Activated naive CD8-positive, alpha-beta T cell treated with anti-CD3 and anti-CD28 coated beads, Interleukin-2, amount 10 ng/mL, durations not matched to agents 7 days and 5 days (primary cell): ENCODE measurements at regions not wholly inside any gene's neighbourhood (a gene's known extent, or its start where the extent isn't known, plus 50 kb on each side); places are given as distances from the start of the nearest gene placed in this dataset.
A peak's percentile ranks its signal among the peaks of the same experiment; 100 is the strongest.

Experiments used
- ATAC-seq: fragments of 150-1000 bp; cut with Tn5 transposase; one replicate; pipeline ENCODE4 v1.10.0; 2021; ENCODE audit warnings: low read depth, moderate library complexity
- POLR2A ChIA-PET: fragments of 350-600 bp; sonication (Branson Sonifier 250); formaldehyde crosslinking; loops from one replicate; lab custom pipeline; 2021; ENCODE audit warnings: antibody characterized with exemption; lab: Charles Lee
- DNase-seq: peaks from one replicate; pipeline ENCODE4 v3.0.0; 2021
- H3K27ac Mint-ChIP-seq: one replicate; pipeline ENCODE4 v1.8.0; 2022; ENCODE audit warnings: mild to moderate bottlenecking, mixed read lengths
- H3K27me3 Mint-ChIP-seq: one replicate; pipeline ENCODE4 v1.8.0; 2022; ENCODE audit warnings: mild to moderate bottlenecking, moderate library complexity, mixed read lengths
- H3K36me3 Mint-ChIP-seq: one replicate; pipeline ENCODE4 v1.8.0; 2021; ENCODE audit warnings: mild to moderate bottlenecking, mixed read lengths
- H3K4me1 Mint-ChIP-seq: one replicate; pipeline ENCODE4 v1.8.0; 2021; ENCODE audit warnings: mixed read lengths
- H3K4me3 Mint-ChIP-seq: one replicate; pipeline ENCODE4 v1.8.0; 2022; ENCODE audit warnings: mild to moderate bottlenecking, moderate library complexity, mixed read lengths
- H3K9me3 Mint-ChIP-seq: one replicate; pipeline ENCODE4 v1.8.0; 2021; ENCODE audit warnings: mixed read lengths

DNA sequence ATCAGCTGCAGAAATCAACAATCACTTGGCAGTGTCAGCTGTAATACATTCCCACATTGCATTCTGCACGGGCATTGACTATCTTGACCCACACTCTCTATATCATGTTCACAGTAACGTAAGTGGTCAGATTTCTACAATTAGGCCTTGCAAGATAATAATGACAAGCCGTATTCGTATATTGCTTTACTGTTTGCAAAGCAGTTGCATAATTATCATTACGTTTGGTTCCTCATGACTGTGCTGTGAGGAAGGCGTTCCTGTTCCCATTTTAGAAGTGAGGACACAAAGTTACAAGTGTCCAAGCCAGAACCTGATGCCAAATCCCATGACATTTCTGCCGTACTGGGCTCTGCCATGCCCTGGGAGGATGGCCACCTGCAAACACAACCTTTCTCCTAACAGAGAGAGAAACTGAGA, 53.5 kb upstream of the TARBP1 start:
- POLR2A ChIA-PET: no interaction called here
- no peak for ATAC-seq
- Mint-ChIP-seq H3K36me3 (no peaks in the 10 kb centered on the region), H3K9me3 (no peaks in the 10 kb centered on the region), H3K27ac (no peak overlapping the region), H3K4me1 (peaks cover 17% of the 10 kb centered on the region), H3K27me3 (peaks cover 2% of the 10 kb centered on the region), H3K4me3 (no peak overlapping the region)
- DNase-seq: no peak

- POLR2A ChIA-PET: no interaction called here
- DNase-seq: peak; percentile 19
Observed at GRCh38 chr1:234531151-234531635, 52.2 kb upstream of the TARBP1 start.

GRCh38 chr1:234530672-234531071, 51.7 kb upstream of the TARBP1 start:
- no peak overlapping the region for H3K27ac Mint-ChIP-seq
- H3K27me3 Mint-ChIP-seq: no peaks in the 10 kb centered on the region
- no peak for ATAC-seq
- DNase-seq: peak; percentile 1
- peaks cover 3% of the 10 kb centered on the region for H3K9me3 Mint-ChIP-seq
- POLR2A ChIA-PET: interaction anchor here (1.2 to 1.4 kb wide), 2 partner anchors 9 to 78 kb away, joined by 4 read pairs; no protein-coding TSS in a partner anchor
- H3K4me3 Mint-ChIP-seq: no peak overlapping the region
- H3K36me3 Mint-ChIP-seq: no peaks in the 10 kb centered on the region
- peaks cover 21% of the 10 kb centered on the region for H3K4me1 Mint-ChIP-seq

More at GRCh38 chr1:234531151-234531635, 52.2 kb upstream of the TARBP1 start:
- Mint-ChIP-seq H3K4me1 (peaks cover 21% of the 10 kb centered on the region), H3K27me3 (peaks cover under 1% of the 10 kb centered on the region), H3K9me3 (peaks cover 3% of the 10 kb centered on the region), H3K36me3 (no peaks in the 10 kb centered on the region), H3K4me3 (no peak overlapping the region), H3K27ac (no peak overlapping the region)
- no peak for ATAC-seq

DNA sequence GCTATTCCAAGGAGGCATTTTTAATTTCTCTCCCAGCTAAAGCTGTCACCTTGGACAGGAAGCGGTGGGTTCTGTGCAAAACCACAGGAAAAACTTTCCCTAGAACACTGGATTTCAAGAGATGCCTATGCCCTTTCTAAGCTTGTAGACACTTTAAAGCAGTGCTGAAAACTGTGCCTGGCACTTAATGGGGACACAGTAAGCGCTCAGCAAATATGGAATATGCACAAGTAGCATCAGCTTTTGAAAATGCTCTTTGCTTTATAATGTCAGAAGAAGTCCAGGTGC, 50.9 kb upstream of the TARBP1 start:
- POLR2A ChIA-PET: interaction anchor here (0.6 to 1.5 kb wide), 7 partner anchors 9 to 79 kb away, joined by 3 to 6 read pairs (median 3); no protein-coding TSS in a partner anchor
- Mint-ChIP-seq H3K4me1 (peaks cover 27% of the 10 kb centered on the region), H3K27ac (no peak overlapping the region), H3K4me3 (peak overlapping the region; percentile 58), H3K27me3 (no peaks in the 10 kb centered on the region), H3K9me3 (peaks cover 3% of the 10 kb centered on the region), H3K36me3 (no peaks in the 10 kb centered on the region)
- ATAC-seq (peak; percentile 64), DNase-seq (peak; percentile 15)

DNA sequence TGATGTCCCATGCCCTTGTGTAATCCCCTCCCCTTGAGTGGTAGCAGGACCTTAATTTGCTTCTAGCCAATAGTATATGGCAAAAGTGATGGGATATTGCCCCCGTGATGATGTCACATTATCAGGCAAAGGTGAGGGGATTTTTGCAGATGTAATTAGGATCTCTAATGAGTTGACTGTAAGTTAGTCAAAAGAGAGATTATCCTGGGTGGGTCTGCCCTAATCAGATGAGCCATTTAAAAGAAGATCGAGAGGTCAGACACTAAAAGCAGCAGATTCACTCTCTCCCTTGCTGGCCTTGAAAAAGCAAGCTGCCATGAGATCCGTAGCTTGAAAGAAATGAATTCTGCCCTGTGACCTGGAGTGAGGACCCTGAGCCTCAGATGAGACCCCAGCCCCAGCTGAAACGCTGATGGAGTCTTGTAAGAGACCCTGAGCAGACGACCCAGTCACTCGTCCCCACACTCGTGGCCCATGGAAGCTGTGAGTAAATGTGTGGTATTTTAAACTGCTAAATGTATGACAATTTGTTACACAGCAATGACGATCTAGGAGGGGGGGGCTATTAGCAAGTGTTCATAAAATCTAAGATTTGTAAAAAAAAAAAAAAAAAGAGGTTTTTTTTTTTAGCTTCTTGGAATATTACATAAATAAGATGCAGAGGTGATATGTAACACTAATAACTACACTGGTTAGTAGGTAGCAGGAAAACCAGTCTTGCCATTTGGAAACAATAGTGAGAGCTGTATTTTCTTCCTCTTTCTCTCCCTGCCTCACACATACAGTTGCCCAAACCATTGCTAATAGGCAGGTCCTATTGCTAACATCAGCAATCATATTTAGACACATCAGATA, 50.3 kb upstream of the TARBP1 start:
- POLR2A ChIA-PET: interaction anchor here (0.6 to 1.5 kb wide), 8 partner anchors 8 to 80 kb away, joined by 3 to 6 read pairs (median 3); no protein-coding TSS in a partner anchor
- DNase-seq (peak; percentile 15), ATAC-seq (peak; percentile 48)
- Mint-ChIP-seq H3K27ac (no peak overlapping the region), H3K27me3 (no peaks in the 10 kb centered on the region), H3K9me3 (peaks cover 3% of the 10 kb centered on the region), H3K4me3 (peak overlapping the region; percentile 58), H3K36me3 (no peaks in the 10 kb centered on the region), H3K4me1 (peaks cover 27% of the 10 kb centered on the region)
